GM19351 (cell line): ENCODE measurements at regions not wholly inside any gene's neighbourhood (a gene's known extent, or its start where the extent isn't known, plus 50 kb on each side); places are given as distances from the start of the nearest gene placed in this dataset.
A peak's percentile ranks its signal among the peaks of the same experiment; 100 is the strongest.

Experiments
- ATAC-seq: cut with Tn5 transposase; IDR thresholded peaks from one replicate; pipeline ENCODE4 v1.9.1; 2021; ENCODE audit warnings: mild to moderate bottlenecking, moderate library complexity; ENCODE audit not compliant: unreplicated experiment

- ATAC-seq: no peak
Measured at GRCh38 chr2:181114021-181114420, 133.6 kb downstream of the UBE2E3 start.

GRCh38 chr2:181116261-181116660 is 135.9 kb downstream of the UBE2E3 start:
- ATAC-seq: no peak

GRCh38 chr2:181117206-181117925 is 137.0 kb downstream of the UBE2E3 start:
- ATAC-seq: no peak

GRCh38 chr2:181120625-181121024 is 140.2 kb downstream of the UBE2E3 start:
- no peak for ATAC-seq

- no peak for ATAC-seq
Measured at GRCh38 chr2:181121996-181122395, 141.6 kb downstream of the UBE2E3 start.

GRCh38 chr2:181122601-181123000 is 142.2 kb downstream of the UBE2E3 start:
- ATAC-seq: no peak

- ATAC-seq: peak; percentile 87
Measured at GRCh38 chr2:181123798-181124231, 143.4 kb downstream of the UBE2E3 start.

GRCh38 chr2:181124497-181124896 is 144.1 kb downstream of the UBE2E3 start:
- ATAC-seq: no peak

GRCh38 chr2:181125359-181125758 is 145.0 kb downstream of the UBE2E3 start:
- no peak for ATAC-seq

GRCh38 chr2:181126311-181126868 is 146.0 kb downstream of the UBE2E3 start:
- no peak for ATAC-seq

GRCh38 chr2:181128199-181128598 is 147.8 kb downstream of the UBE2E3 start:
- ATAC-seq: peak; percentile 71

- no peak for ATAC-seq
Measured at GRCh38 chr2:181129364-181130056, 149.1 kb downstream of the UBE2E3 start.

GRCh38 chr2:181130686-181131085 is 150.3 kb downstream of the UBE2E3 start:
- ATAC-seq: no peak

GRCh38 chr2:181131584-181131983 is 151.2 kb downstream of the UBE2E3 start:
- no peak for ATAC-seq

- ATAC-seq: no peak
Measured at GRCh38 chr2:181138816-181139215, 158.4 kb downstream of the UBE2E3 start.

GRCh38 chr2:181139831-181140230 is 159.4 kb downstream of the UBE2E3 start:
- no peak for ATAC-seq

- no peak for ATAC-seq
Measured at GRCh38 chr2:181140414-181140813, 160.0 kb downstream of the UBE2E3 start.

GRCh38 chr2:181140928-181141327 is 160.5 kb downstream of the UBE2E3 start:
- ATAC-seq: no peak

GRCh38 chr2:181141676-181142075 is 161.3 kb downstream of the UBE2E3 start:
- no peak for ATAC-seq

- peak; percentile 78 for ATAC-seq
Measured at GRCh38 chr2:181142514-181142913, 162.1 kb downstream of the UBE2E3 start.

- ATAC-seq: no peak
Measured at GRCh38 chr2:181143790-181144300, 163.4 kb downstream of the UBE2E3 start.

- ATAC-seq: no peak
Measured at GRCh38 chr2:181145645-181146044, 165.2 kb downstream of the UBE2E3 start.
